ENCODE measurements at regions not wholly inside any gene's neighbourhood (a gene's known extent, or its start where the extent isn't known, plus 50 kb on each side); places are given as distances from the start of the nearest gene placed in this dataset.

GRCh38 chr11:88015170-88015569 is 160.1 kb downstream of the RAB38 start:
- TF ChIP-seq CTCF (conservative IDR thresholded peaks at IDR 0.05 in 1 of 2, IDR thresholded peaks at IDR 0.05 in 1 of 2; ENCODE audit: low read depth in 1 of 2, low read length in 2 of 2) (no peak), EZH2 (IDR thresholded peaks at IDR 0.05; ENCODE audit: low read length, missing control alignments) (no peak)
